Right lobe of liver (tissue), 6 donors: ENCODE measurements at regions not wholly inside any gene's neighbourhood (a gene's known extent, or its start where the extent isn't known, plus 50 kb on each side); places are given as distances from the start of the nearest gene placed in this dataset.
A peak's percentile ranks its signal among the peaks of the same experiment; 100 is the strongest.

Source experiments
- ATAC-seq, 4 donors: fragments of 200-7000 bp; cut with Tn5 transposase; one replicate each; pipeline ENCODE4 v1.9.1; 2020; ENCODE audit warnings: mild to moderate bottlenecking in 4 of 4, moderate library complexity in 4 of 4
- DNase-seq, 3 donors: peaks; one replicate each; pipeline ENCODE4 v3.0.0-alpha.2; 2020
- H3K27ac ChIP-seq, 3 donors: fragments of 200-600 bp; one replicate each; pipeline ENCODE4 v1.8.0; 2022
- H3K27me3 ChIP-seq, 2 donors: fragments of 200-600 bp; one replicate each; pipeline ENCODE4 v1.8.0; 2022
- H3K36me3 ChIP-seq, 4 donors: fragments of 200-600 bp; sonication (generic) in 1 of 4; one replicate each; pipeline versions ENCODE4 v1.5.1 to v1.8.0; 2017 to 2022; ENCODE audit warnings: control low read depth in 1 of 4
- H3K4me1 ChIP-seq, 4 donors: fragments of 200-600 bp; sonication (generic) in 1 of 4; one replicate each; pipeline versions ENCODE4 v1.5.1 to v1.8.0; 2017 to 2022; ENCODE audit warnings: control low read depth in 1 of 4
- H3K4me3 ChIP-seq, 3 donors: fragments of 200-600 bp; one replicate each; pipeline ENCODE4 v1.8.0; 2022
- H3K9me3 ChIP-seq, 4 donors: fragments of 200-600 bp; sonication (generic) in 1 of 4; one replicate each; pipeline versions ENCODE4 v1.5.1 to v1.8.0; 2017 to 2022; ENCODE audit warnings: control low read depth in 1 of 4
- POLR2A ChIP-seq: fragments of 450-650 bp; IDR thresholded peaks from one replicate; pipeline ENCODE4 v1.6.1; 2017; ENCODE audit warnings: antibody characterized with exemption, mild to moderate bottlenecking
- WGBS: methylation state at CpG from one replicate; pipeline ENCODE4 v1.1.6; 2018; ENCODE audit warnings: low coverage, low lambda C conversion rate; ENCODE audit not compliant: insufficient coverage; ENCODE audit errors: missing lambda C conversion rate; 5-methylcytosine and 5-hydroxymethylcytosine counted together
- intact Hi-C, 2 donors: fragments of 100-400 bp; cut with DNase I; formaldehyde crosslinking; loops; one replicate each; pipeline versions ENCODE4 v1.11.2 to v1.14.1; 2022
- TF ChIP-seq, protein P1 (sequence below), 4 donors: fragments of 200-600 bp in 3 of 4; fragments of 450-650 bp in 1 of 4; IDR thresholded peaks; one replicate each; pipeline versions ENCODE4 v1.5.1 to v1.8.0; 2016 to 2022; ENCODE audit warnings: antibody characterized with exemption in 4 of 4, mild to moderate bottlenecking in 2 of 4
- donor health status: DM: no; HTN: yes; CAD: no.
- donor health status: DM: no; HTN: no; CAD: no.
- donor health status: DM: no; HTN: no; CAD: no.
- donor health status: DM: no; HTN: yes; CAD: no.
- donor health status: DM: no; HTN: yes; CAD: no.

DNA sequence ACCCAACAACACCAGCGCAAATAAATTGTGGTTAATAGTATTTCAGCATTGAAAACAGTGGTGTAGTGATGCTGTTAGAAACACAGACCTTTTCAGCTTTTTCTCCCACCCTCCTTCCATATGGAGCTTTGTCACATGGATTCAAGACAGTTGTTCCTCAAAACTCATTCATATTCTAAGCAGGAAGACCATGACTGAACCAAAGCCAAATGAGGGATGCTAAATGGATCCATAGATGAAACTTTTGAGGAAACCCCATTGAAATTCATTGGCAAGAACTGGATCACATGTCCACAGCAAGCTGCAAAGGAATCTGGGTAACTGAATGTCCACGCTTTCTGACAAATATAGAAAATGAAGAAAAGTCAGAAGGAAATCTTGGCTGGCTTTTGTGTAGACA, 615.1 kb upstream of the NETO1 start:
- no peaks in the 10 kb centered on the region for H3K36me3 ChIP-seq
- no peak for ATAC-seq
- no peaks in the 10 kb centered on the region for H3K9me3 ChIP-seq
- H3K27ac ChIP-seq = no peak overlapping the region
- DNase-seq = no peak
- no peaks in the 10 kb centered on the region for H3K27me3 ChIP-seq
- no peaks in the 10 kb centered on the region for H3K4me1 ChIP-seq
- 72% methylated on average over 2 of the region's 2 CpGs for WGBS
- no peak overlapping the region for H3K4me3 ChIP-seq
- TF ChIP-seq POLR2A = no peak
- TF ChIP-seq, protein P1, sequence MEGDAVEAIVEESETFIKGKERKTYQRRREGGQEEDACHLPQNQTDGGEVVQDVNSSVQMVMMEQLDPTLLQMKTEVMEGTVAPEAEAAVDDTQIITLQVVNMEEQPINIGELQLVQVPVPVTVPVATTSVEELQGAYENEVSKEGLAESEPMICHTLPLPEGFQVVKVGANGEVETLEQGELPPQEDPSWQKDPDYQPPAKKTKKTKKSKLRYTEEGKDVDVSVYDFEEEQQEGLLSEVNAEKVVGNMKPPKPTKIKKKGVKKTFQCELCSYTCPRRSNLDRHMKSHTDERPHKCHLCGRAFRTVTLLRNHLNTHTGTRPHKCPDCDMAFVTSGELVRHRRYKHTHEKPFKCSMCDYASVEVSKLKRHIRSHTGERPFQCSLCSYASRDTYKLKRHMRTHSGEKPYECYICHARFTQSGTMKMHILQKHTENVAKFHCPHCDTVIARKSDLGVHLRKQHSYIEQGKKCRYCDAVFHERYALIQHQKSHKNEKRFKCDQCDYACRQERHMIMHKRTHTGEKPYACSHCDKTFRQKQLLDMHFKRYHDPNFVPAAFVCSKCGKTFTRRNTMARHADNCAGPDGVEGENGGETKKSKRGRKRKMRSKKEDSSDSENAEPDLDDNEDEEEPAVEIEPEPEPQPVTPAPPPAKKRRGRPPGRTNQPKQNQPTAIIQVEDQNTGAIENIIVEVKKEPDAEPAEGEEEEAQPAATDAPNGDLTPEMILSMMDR (IDR thresholded peaks at IDR 0.05) = no peak
- intact Hi-C loops = no loop called here

DNA sequence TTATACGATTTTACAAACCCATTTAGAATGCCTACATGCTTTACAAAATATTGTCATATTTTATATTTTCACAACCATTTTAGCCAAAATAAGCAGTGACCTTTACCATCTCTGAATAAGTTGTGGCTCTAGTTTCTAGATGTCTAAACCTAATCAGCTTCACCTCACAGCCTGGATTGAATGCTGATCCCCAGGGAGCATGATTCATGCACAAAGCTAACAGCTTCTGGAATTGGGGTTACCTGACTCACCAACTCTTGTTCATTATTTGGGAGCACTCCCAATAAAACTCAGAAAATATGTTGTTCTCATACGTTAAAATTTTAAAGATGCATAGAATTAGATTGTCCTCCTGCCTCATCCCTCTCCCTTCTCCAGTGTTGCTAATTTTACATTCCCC, 611.7 kb upstream of the NETO1 start:
- 32% methylated on average over 2 of the region's 2 CpGs for WGBS
- TF ChIP-seq POLR2A = no peak
- TF ChIP-seq, protein P1 (IDR thresholded peaks at IDR 0.05) = no peak

GRCh38 chr18:73478191-73478590, 610.4 kb upstream of the NETO1 start:
- no peak overlapping the region for H3K4me3 ChIP-seq
- DNase-seq = no peak
- no peak overlapping the region for H3K27ac ChIP-seq
- H3K27me3 ChIP-seq = no peaks in the 10 kb centered on the region
- intact Hi-C loops = no loop called here
- H3K4me1 ChIP-seq = no peaks in the 10 kb centered on the region
- 72% methylated on average over 2 of the region's 2 CpGs for WGBS
- ATAC-seq = no peak
- H3K9me3 ChIP-seq = no peaks in the 10 kb centered on the region
- H3K36me3 ChIP-seq = no peaks in the 10 kb centered on the region
- TF ChIP-seq POLR2A = no peak
- TF ChIP-seq, protein P1 (IDR thresholded peaks at IDR 0.05) = no peak

More for the DNA sequence above, 611.7 kb upstream of the NETO1 start:
- Histone ChIP-seq H3K36me3 (no peaks in the 10 kb centered on the region), H3K27ac (no peak overlapping the region), H3K9me3 (no peaks in the 10 kb centered on the region), H3K4me1 (no peaks in the 10 kb centered on the region), H3K27me3 (no peaks in the 10 kb centered on the region), H3K4me3 (no peak overlapping the region)
- ATAC-seq = no peak
- intact Hi-C loops = no loop called here
- no peak for DNase-seq

- H3K27me3 ChIP-seq = no peaks in the 10 kb centered on the region
- no peaks in the 10 kb centered on the region for H3K9me3 ChIP-seq
- no peak overlapping the region for H3K27ac ChIP-seq
- intact Hi-C loops = no loop called here
- TF ChIP-seq POLR2A = no peak
- TF ChIP-seq, protein P1 (IDR thresholded peaks at IDR 0.05) = no peak
- no peak for DNase-seq
- H3K4me1 ChIP-seq = no peaks in the 10 kb centered on the region
- 63% methylated on average over 3 of the region's 3 CpGs for WGBS
- no peak overlapping the region for H3K4me3 ChIP-seq
- H3K36me3 ChIP-seq = no peaks in the 10 kb centered on the region
- ATAC-seq = no peak
Measured at GRCh38 chr18:73476031-73476430, 608.2 kb upstream of the NETO1 start.

GRCh38 chr18:73462092-73462491, 594.3 kb upstream of the NETO1 start:
- H3K27me3 ChIP-seq = no peaks in the 10 kb centered on the region
- no peak overlapping the region for H3K4me3 ChIP-seq
- H3K4me1 ChIP-seq = no peaks in the 10 kb centered on the region
- H3K36me3 ChIP-seq = no peaks in the 10 kb centered on the region
- no peak overlapping the region for H3K27ac ChIP-seq
- TF ChIP-seq POLR2A = no peak
- TF ChIP-seq, protein P1 (IDR thresholded peaks at IDR 0.05) = no peak
- intact Hi-C loops = no loop called here
- peak in 2 of 3 donors; percentile 25 to 45 for DNase-seq
- H3K9me3 ChIP-seq = no peaks in the 10 kb centered on the region
- ATAC-seq = peak; percentile 71 to 87 (median 80)
- WGBS = 11% methylated on average over 2 of the region's 2 CpGs
